GM03348 (cell line): ENCODE measurements at regions not wholly inside any gene's neighbourhood (a gene's known extent, or its start where the extent isn't known, plus 50 kb on each side); places are given as distances from the start of the nearest gene placed in this dataset.

Experiments
- DNase-seq: peaks from one replicate; pipeline ENCODE4 v3.0.0; 2012; ENCODE audit warnings: low spot score

- no peak for DNase-seq
Observed at GRCh38 chr2:41990245-41990644, 57.6 kb upstream of the PKDCC start.

- no peak for DNase-seq
Observed at GRCh38 chr2:41990688-41991087, 57.1 kb upstream of the PKDCC start.

- DNase-seq = no peak
Observed at GRCh38 chr2:41992056-41992642, 55.7 kb upstream of the PKDCC start.

GRCh38 chr2:41992671-41993434 is 55.0 kb upstream of the PKDCC start:
- DNase-seq = no peak

GRCh38 chr2:41993435-41993925 is 54.3 kb upstream of the PKDCC start:
- DNase-seq = no peak

- peak; percentile 78 for DNase-seq
Observed at GRCh38 chr2:41994233-41994637, 53.6 kb upstream of the PKDCC start.

- DNase-seq = no peak
Observed at GRCh38 chr2:41994661-41995060, 53.2 kb upstream of the PKDCC start.

- no peak for DNase-seq
Observed at GRCh38 chr2:41997561-41997960, 50.3 kb upstream of the PKDCC start.
